ENCODE measurements at regions not wholly inside any gene's neighbourhood (a gene's known extent, or its start where the extent isn't known, plus 50 kb on each side); places are given as distances from the start of the nearest gene placed in this dataset.
"Not testable (repeated sequence)": the region's sequence is repeated elsewhere in the genome, so short reads cannot be mapped to it uniquely, and the experiment has no call there.

DNA sequence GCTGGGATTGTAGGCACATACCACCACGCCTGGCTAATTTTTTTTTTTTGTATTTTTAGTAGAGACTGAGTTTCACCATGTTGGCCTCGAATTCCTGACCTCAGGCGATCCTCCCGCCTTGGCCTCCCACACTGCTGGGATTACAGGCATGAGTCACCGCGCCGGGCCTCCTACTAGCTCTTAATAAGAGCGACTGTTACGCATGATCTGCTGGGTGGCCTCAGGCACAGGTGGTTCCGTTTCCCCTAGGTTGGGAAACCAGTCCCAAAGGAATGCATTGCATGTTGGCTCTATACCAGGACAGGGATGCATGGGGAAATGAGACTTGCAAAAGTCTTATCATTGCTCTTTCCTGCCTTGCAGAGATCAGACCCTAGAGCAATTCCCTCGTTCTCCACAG lies 184.7 kb upstream of the PPP1R26 start:
- DNase-seq (ENCODE audit: low read depth in 2 of 2): no peak

DNA sequence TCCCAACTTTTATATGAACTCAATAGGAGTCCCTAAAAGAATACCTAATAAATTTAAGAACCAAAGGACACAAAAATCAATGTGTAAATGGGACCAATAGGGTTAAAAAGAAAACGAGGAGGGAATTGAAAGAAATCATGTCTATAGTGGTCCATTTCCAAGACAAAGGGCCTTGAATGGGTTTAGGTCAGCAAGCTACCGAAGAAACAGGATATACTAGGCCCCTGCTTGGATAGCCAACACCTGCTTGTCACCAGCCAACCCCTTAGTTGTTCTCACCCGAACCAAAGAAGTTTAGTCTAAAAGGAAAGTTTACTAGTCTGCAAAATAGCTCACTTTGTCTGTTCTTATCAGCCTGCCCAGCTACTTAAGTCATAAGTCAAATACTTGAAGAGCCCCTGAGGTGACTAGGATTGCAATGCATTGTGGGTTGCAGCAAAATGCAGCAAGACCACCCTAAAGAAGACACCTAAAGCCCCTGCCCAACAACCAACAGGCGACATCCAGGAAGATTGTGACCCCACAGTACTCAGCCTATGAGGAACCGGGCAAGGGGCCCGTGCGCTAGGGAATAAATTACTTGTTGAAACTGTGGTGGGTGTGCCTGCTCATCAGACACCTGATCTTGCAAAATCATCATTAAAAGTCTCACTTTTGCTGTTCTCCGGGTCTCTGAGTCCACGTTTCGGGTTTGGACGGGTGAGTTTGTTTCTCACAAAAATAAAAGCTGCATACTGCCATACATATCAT lies 183.9 kb upstream of the PPP1R26 start:
- DNase-seq (ENCODE audit: low read depth in 2 of 2): no peak

DNA sequence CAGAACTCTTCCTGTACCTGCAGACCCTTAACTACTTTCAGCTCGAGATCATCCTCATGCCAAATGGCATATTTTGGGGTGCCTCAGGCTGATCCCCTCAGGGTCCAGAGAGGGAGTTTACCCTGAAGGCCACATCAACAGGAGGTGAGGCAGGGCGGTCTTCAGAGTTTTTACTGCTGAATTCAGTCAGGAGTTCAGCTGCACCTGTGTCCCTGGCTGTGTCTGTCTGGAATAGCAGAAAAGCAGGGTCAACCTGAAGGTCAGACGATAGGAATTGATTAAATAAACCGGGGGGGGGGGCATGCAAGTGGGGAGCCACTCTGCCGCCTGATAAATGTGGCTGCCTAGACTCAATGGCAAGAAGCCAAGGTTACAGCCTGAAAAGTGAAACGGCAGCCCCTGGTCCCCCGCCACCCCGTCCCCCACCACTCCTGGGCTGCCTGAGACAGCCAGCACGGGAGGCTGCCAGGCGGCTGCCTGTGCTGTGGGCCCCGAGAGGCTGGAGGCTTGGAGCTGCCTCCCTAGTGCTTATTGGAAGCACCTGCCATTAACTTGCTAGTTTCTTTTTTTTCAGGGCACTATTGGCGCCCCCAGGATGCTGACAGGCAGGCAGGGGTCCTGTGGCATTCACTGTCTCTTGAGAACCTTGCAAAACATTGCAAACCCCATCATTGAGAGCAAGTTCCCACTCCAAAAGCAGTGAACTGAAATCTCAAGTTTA lies 182.7 kb upstream of the PPP1R26 start:
- no peak for DNase-seq (ENCODE audit: low read depth in 2 of 2)

DNA sequence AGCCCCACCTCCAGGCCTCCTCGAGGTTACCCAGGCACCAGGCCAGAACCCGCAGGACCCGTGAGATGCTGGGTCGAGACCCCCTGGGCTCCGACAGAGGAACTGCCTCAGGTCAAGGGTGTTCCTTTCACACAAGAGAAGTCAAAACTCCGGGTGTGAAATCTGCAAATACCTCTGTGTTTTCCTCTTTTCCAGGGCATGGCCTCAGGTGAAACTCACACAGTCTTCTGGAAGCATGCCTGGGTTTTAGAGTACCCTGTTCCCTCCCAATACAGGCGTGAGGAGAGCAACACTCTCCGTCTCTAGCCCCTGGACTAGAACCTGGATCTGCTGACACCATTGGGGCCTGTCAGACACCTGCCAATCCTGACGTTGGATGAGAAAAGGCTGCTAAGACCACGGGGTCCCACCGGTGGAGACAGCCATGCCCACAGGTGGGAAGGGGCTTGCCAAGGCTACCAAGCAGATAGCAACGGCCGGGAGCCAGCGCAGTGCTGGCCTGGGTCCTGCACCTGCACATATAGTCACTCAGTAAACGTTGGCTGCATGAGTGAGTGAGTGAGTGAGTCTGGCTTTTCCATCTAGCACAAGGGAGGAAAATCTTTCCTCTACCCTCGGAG lies 182.0 kb upstream of the PPP1R26 start:
- DNase-seq (ENCODE audit: low read depth in 2 of 2): no peak

DNA sequence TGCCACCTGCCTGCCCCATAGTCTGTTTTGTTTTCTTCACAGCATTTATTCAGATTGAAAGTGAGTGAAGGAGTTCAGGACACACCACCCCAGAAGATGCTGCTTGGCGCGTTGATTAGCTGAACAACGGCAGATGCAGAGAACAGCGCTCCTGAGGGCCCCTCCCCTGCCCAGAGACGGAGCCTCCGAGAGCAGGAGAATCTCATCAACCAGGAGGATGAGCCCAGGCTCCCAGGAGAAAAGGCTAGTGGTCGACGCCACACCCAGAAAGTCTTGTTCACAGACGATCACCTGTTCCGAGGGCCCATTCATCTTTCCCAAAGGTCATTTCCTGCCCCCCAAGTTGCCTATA lies 180.4 kb upstream of the PPP1R26 start:
- no peak for DNase-seq (ENCODE audit: low read depth in 2 of 2)

DNA sequence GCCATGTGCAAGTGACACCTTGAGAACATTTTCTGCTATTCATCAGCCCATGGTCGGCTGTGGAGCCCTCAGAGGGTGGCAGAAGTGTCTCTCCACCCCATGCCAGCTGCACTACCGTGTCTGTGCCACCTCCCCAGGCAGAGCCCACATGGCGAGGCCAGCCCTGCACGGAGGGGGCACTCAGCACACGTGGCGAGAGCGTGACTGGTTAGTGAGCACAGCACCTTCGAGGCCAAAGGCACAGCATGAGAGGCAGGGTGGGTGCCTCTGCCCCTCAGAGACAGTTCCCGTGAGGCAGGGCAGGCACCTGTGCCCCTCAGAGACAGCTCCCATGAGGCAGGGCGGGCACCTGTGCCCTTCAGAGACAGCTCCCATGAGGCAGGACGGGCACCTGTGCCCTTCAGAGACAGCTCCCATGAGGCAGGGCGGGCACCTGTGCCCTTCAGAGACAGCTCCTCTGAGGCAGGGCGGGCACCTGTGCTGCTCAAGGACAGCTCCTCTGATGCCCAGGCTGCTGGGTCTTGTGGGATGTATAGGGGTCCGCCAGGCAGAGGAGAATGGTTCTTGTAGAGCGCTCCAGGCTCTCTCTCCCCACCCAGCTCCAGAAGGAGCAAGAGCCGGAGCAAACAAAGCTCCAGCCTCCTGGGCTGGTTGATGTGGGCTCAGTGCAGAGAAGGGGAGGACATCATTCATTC lies 179.8 kb upstream of the PPP1R26 start:
- DNase-seq (ENCODE audit: low read depth in 2 of 2): no peak

DNA sequence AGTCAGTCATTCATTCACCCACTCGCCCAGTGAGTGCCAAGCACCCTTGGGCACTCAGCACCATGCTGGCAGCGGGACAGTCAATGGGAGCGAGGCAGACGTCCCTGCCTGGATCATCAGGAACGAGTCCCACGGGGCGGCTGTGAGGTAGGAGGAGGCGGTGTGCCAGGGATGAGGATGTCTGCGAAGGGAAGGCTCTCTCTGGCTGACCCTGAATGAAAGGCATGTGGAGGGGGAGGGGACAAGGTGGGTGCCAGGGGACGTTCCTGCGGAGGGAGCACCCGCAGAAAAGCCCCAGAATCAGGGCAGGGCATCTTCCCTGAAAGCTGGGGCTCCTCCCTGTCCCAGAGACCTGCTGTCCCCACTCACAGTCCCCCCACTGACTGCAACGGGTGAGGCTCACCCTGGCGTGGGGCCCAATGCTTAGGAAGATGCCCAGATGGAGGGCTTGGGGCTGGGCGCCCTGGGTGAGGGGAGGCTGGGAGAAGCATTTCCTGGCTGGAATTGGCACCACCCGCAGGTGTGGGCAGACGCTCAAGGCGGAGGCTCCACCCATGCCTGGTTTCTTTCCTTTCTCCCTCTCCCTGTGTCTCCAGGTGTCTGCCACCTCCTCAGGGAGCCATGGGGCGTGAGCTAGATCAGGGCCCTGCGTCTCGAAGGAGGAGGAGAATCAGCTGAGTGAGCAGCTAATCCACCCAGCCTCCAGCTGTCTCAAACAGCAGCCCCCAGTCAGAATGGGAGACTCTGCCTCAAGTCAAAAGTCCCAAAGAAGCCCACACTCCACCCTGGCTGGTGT lies 179.0 kb upstream of the PPP1R26 start:
- no peak for DNase-seq (ENCODE audit: low read depth in 2 of 2)

DNA sequence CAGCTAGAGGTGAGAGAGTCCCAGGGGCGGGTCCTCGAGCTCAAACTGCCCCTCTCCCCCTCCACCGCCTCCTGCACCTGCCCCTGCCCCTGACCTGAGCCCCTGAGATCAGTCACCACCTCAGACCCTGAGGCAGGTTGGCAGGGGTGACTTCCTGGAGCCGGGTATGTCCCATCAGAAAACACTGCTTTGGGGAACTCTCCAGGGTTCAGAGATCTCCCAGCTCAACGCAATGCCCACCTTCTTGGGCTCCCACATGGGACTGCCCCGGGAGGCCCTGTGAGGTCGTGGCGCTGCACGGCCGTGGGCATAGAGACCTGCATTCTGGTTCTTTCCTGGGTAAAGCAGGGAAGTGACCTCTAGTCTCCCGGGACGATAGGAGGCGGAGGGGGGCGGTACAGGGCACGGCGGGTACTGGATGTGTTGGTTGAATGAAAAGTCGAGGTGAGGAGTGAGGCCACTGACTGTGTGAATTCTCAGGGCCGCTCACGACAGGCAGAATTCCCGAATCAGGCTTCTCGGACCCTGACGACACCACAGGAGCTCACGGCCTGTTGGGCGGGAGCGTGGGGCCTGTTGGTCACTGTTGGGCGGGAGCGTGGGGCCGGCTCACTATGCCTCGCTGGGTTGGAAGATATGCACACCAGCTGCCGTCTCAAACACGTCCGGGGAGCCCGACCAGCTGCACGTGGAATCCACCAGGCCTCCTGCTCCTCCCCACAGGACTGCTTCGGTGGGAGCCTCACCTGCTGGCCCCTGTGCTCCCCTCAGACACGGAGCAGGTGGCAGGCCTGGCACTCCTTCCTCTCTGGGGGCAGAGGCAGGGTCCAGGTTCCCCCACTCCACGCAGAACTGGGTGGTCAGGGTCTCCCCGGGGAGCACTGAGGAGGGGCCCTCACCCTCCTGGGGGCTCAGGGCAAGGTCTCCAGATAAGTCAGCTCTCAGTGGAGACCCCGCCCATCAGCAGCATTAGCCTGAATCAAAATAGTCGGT lies 178.0 kb upstream of the PPP1R26 start:
- DNase-seq (ENCODE audit: low read depth in 2 of 2): no peak

DNA sequence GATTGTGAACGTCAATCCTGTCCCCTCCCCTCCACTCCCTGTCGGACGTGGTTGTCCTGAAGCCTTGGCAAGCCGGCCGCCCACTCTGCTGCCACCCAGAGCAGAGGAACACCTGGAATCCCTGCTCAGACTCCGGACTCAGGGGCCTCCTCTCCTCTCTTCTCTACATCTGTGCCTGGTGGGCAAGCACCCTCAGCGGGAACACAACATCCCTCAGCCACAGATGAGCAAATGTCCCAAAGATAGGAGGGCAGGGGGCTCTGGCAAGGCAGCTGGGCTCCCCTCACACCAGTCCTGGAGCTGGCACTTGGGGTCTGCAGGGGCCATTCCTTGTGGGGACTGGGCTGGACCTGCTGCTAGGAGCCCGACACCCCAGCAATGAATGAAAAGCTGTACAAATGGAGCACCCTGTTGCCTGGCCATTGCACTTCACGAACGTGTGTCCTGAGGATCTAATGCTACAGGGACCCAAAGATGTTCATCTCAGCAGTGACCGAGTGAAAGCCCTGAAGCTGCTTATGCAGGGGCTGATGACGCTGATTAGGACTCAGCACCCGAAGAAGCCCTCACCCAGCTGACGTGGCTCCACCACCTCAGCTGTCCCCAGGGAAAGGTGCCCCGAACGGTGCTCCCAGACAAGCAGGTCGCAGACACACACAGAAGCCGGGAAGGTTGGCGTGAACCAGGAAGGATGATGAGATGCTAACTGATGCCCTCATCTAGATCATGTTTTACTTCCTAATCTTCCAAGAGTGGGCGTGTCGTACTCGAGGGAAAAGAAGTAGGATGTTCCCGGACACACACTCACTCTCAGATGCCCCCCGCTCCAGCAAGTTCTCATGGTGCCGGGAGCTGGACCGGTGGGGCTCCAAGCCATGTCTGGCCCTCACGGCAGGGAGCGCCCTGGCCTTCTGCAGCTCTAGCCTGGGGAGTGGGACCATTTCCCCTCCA lies 177.0 kb upstream of the PPP1R26 start:
- no peak for DNase-seq (ENCODE audit: low read depth in 2 of 2)

DNA sequence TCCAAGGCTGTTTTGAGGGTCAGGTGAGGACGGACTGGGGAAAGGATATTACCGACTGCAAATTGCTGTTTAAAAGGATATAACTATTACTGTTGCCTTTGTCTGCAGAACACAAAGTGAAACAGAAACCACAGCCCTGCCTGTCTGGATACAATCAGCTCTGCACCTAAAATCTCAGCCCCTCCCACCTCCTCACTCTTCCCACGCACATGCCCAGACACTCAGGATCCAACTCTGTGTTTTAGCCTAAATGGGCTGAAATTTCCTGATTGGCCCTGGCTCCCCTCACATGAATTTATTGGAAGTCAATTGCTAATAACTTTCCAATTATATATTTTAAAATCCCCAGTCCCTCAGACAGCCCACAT lies 176.3 kb upstream of the PPP1R26 start:
- no peak for DNase-seq (ENCODE audit: low read depth in 2 of 2)

DNA sequence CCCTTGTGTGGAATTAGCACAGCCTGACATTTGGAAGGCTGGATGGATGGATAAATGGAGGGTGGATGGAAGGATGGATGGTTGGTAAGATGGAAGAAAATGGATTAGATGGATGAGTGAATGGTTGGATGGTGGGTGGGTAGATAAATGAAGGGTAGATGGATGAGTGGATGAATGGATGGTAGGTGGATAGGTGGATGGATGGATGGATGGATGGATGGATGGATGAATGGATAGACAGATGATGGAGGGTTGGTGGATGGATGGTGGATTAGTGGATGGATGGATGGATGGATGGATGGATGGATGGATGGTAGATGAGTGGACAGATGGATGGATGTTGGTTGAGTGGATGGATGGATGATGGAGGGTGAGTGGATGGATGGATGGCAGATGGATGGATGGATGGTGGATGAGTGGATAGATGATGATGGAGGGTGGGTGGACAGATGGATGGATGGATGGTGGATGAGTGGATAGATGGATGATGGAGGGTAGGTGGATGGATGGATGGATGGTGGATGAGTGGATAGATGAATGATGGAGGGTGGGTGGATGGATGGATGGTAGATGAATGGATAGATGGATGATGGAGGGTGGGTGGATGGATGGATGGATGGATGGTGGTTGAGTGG lies 175.6 kb upstream of the PPP1R26 start:
- no peak for DNase-seq (ENCODE audit: low read depth in 2 of 2)

DNA sequence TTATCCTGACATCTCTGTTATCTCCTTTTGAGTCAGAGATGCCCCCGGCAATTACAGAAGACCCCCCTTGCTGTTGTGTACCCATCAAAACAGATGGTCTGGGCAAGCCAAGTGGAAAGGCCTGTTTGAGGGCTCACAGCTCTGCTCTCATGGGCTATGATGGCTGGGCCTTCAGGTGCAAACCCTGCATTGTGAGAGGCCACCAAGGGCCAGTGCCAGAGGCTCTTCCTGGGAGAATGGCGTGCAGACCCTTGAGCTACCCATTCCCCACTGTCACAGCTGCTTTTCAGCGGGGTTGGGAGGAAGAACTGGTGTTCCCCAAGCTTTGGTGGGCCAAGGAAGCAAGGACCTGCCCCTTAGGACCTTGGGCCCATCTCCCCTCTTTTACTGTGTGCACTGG lies 174.7 kb upstream of the PPP1R26 start:
- no peak for DNase-seq (ENCODE audit: low read depth in 2 of 2)

DNA sequence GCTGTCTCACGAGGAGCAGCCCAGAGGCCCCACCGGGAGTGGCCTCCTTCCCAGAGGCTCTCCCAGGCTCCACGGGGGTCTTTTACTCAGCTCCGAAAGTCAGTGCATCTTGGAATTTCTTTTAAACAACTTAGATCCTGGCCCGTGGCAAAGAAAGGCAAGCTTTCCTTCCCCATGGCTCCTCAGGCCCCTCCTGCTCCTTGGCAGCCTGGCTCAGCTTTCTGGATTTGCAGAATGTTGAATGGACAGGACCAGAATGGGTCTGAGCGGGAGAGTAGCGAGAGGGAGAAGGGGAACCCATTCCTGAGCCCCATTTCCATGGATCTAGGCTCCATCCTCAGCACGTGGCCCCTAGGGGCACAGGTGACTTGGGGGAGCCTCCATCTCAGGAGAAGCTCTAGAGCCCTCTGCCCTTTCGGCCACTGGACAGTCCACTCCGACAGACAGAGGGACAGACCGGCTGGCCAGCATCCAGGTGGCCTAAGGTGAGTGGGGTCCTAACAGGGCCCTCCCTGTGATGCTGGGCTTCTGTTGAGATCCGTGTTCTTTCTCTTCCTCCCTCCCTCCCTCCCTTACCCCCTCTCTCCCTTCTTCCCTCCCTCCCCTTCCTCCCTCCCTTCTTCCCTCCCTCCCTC lies 173.9 kb upstream of the PPP1R26 start:
- no peak for DNase-seq (ENCODE audit: low read depth in 2 of 2)

DNA sequence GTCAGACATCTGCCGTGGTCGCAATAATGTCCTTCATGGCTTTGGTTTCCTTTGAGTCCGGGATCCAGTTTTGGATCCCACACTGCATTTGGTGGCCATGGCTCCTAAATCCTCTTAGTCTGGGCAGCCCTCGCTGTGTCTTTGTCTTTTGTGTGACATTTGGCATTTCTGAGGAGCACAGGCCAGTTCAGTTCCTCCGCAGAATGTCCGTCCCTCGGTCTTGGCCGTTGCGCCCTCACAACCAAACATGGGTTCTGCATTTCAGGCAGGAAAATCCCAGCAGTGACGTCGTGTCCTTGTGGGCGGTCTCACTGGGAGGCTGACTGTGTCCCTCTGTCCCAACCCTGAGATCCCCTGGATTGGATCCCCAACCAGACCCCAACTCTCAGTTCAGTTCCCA lies 172.9 kb upstream of the PPP1R26 start:
- no peak for DNase-seq (ENCODE audit: low read depth in 2 of 2)

DNA sequence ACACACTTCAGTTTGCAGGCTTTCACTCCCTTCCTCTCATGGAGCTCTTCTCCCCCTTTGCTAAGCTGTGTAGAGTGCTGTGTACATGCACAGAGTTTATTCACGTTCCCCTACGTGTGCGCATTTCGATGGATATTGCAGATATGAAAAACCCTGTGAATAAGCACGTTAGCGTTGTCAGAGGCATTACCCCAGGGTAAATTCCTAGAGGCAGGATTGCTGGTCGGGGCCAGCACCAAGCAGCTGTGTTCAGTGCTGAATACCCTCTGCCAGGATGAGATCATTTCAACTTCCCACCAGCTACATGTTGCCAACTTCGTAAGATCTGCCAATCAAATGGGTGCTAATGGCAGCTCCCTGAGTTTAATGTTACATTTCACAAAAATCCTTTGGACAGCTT lies 172.3 kb upstream of the PPP1R26 start:
- no peak for DNase-seq (ENCODE audit: low read depth in 2 of 2)

DNA sequence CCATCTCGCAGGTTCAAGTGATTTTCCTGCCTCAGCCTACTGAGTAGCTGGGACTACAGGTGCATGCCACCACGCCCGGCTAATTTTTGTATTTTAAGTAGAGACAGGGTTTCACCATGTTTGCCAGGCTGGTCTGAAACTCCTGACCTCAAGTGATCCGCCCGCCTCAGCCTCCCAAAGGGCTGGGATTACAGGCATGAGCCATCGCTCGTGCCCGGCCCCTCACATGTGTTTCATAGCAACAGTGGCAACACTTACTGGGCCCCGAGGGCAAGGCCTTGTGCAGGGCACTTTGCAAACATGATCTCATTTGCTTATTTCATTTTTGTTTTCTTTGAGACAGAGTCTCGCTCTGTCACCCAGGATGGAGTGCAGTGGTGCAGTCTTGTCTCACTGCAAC lies 171.7 kb upstream of the PPP1R26 start:
- DNase-seq (ENCODE audit: low read depth in 2 of 2): not testable (repeated sequence)

DNA sequence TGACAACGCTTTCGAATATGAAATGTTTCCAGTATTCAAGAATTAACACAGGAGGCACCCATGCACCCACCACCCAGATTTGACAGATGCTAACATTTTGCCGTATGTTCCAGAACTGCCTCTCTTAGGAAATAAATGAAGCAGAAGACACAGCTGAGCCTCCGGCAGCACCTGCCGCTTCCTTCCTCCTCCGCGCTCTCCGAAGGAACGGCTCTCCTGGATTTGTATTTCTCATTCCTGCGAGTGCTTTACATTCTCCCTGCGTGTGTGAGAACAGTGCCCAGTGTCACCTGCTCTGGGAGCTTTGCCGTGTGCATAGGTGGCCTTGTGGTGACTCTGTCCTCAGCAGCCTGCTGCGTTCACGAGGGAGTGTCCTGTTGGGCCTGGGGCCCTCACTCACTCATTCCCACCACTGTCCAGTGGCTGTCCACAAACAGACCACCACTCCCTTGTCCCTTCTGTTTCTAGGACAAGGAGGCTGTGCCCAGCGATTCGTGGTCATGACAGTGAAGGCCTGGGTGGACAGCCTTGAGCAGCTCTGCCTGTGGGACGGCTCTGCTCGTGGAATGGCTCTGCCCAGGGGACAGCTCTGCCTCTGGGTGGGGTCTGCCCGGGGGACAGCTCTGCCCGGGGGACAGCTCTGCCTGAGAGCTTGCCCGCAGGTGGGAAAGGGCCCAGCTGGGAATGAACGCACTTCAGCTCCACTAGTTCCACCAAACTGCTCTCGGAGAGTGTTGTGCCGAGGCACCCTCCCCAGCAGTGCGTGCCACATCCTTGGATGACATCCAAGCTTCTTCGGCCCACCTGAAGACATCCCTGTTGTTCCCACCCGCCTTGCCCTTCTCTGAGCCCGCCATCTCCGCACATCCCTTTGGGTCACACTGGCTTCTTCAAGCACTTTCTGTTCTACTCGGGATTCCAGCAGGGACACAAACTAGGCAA lies 170.5 kb upstream of the PPP1R26 start:
- no peak for DNase-seq (ENCODE audit: low read depth in 2 of 2)
